BE2C (cell line): ENCODE measurements at regions not wholly inside any gene's neighbourhood (a gene's known extent, or its start where the extent isn't known, plus 50 kb on each side); places are given as distances from the start of the nearest gene placed in this dataset.

Experiments
- DNase-seq: peaks from one replicate; pipeline ENCODE4 v3.0.0-alpha.2; 2020
- H3K27me3 ChIP-seq: fragments of 250-450 bp; sonication (Bioruptor Pico); 2 replicates; pipeline ENCODE4 v1.5.1; 2020; ENCODE audit warnings: mild to moderate bottlenecking
- H3K36me3 ChIP-seq: fragments of 250-450 bp; sonication (Bioruptor Pico); 2 replicates; pipeline ENCODE4 v1.5.1; 2020; ENCODE audit warnings: mild to moderate bottlenecking
- H3K4me1 ChIP-seq: fragments of 250-450 bp; sonication (Bioruptor Pico); 2 replicates; pipeline ENCODE4 v1.5.1; 2020
- H3K4me3 ChIP-seq: 2 replicates; pipeline ENCODE4 v1.5.1; 2011; ENCODE audit warnings: low read depth, low read length
- H3K9me3 ChIP-seq: fragments of 250-450 bp; sonication (Bioruptor Pico); 2 replicates; pipeline ENCODE4 v1.5.1; 2020
- TF ChIP-seq, protein P1 (sequence below): IDR thresholded peaks from 2 replicates; pipeline ENCODE4 v1.5.1; 2012; ENCODE audit warnings: mild to moderate bottlenecking, low read depth, low read length

DNA sequence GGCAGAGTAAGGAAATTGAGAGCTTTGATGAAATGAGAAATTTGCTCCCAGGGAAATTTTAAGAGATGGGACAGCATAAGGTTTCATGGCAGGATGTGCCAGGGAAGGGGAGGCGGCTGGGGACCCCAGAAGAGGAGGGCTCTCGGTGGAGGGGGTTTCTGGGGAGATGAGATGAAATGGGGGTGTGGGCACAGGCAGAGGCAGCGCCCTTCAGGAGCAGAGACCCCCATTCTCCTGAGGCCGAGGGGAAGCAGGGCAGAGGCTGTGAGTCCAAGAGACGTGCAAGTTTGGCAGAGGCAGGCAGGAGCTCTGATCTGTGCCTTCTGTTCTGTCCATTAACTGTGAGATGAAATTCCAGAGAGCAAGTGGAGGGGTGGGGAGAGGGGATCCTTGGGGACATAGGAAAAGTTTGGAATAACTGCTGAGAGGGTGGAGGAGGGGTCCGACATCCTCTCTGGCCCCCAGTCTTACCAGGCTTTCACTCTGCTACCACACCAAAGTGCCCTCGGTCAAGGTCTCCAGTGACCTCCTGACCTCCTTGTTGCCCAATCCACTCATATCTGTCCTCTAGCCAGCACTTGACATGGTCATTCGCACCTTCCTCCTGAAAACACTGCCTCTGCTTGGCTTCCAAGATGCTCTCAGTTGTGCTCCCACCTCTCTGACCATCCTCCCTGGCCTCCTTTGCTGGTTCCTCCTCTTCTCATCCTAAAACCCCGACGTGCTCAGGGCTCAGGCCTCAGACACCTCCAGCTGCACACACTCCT is 108.1 kb upstream of the MVB12B start:
- H3K36me3 ChIP-seq = no peaks in the 10 kb centered on the region
- H3K4me3 ChIP-seq = no peak overlapping the region
- no peaks in the 10 kb centered on the region for H3K4me1 ChIP-seq
- H3K27me3 ChIP-seq = no peaks in the 10 kb centered on the region
- DNase-seq = no peak
- TF ChIP-seq, protein P1, sequence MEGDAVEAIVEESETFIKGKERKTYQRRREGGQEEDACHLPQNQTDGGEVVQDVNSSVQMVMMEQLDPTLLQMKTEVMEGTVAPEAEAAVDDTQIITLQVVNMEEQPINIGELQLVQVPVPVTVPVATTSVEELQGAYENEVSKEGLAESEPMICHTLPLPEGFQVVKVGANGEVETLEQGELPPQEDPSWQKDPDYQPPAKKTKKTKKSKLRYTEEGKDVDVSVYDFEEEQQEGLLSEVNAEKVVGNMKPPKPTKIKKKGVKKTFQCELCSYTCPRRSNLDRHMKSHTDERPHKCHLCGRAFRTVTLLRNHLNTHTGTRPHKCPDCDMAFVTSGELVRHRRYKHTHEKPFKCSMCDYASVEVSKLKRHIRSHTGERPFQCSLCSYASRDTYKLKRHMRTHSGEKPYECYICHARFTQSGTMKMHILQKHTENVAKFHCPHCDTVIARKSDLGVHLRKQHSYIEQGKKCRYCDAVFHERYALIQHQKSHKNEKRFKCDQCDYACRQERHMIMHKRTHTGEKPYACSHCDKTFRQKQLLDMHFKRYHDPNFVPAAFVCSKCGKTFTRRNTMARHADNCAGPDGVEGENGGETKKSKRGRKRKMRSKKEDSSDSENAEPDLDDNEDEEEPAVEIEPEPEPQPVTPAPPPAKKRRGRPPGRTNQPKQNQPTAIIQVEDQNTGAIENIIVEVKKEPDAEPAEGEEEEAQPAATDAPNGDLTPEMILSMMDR = no peak
- H3K9me3 ChIP-seq = no peaks in the 10 kb centered on the region

DNA sequence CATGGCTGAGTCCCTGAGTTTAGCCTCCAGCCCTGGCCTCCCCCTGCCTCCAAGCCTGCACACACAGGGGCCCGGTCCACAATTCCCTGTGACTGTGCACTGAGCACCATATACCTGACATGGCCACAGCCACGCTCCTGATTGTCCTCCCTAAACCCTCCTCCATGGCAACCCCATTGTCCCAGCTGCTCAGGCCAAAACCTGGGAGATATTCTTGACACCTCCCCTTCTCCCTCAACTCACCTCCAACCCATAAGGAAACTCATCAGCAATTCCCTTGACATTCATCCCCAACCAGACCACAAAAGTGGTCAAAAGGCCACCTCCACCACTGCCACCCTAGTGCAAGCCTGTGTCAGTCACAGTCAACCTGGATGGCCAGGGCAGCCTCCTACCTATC is 107.5 kb upstream of the MVB12B start:
- TF ChIP-seq, protein P1 = no peak
- no peak overlapping the region for H3K4me3 ChIP-seq
- no peak for DNase-seq
- no peaks in the 10 kb centered on the region for H3K27me3 ChIP-seq
- no peaks in the 10 kb centered on the region for H3K4me1 ChIP-seq
- no peaks in the 10 kb centered on the region for H3K36me3 ChIP-seq
- no peaks in the 10 kb centered on the region for H3K9me3 ChIP-seq

DNA sequence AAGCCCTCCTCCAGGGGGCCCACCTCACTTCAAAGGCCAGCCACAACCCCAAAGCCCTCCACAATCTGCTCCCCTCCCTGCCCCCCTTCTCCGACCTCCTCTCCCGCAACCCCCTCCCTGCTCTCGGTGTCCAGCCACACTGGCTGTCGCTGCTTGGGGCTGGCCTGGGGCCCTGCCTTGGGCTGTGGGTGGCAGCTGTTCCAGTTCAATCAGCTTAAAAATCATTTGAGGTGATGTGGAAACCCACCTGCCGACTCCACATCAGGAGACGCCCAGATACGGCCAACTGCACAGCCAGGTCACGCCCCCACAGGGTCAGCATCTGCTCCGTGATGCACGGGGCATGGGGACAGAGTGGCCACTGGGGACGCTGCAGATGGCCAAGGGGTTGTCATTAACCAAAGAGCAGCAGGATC is 107.0 kb upstream of the MVB12B start:
- H3K4me3 ChIP-seq = no peak overlapping the region
- H3K4me1 ChIP-seq = no peaks in the 10 kb centered on the region
- no peak for DNase-seq
- no peaks in the 10 kb centered on the region for H3K36me3 ChIP-seq
- no peaks in the 10 kb centered on the region for H3K9me3 ChIP-seq
- no peaks in the 10 kb centered on the region for H3K27me3 ChIP-seq
- TF ChIP-seq, protein P1 = no peak

DNA sequence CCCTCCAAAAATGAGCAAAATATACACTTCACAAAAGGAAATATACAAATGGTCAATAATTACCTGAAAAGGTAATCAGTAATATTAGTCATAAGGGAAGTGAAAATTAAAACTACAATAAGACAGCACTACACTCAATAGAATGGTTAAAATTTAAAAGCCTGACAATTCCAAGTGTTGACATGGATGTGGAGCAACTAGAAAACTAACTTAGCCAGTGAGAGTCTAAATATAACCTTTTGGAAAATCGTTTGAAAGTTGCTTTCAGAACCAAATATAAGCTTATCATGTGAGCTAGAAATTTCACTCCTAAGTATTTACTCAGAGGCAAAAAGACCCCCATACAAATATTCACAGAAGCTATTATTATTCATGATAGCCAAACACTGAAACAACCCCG is 105.1 kb upstream of the MVB12B start:
- no peak for DNase-seq
- Histone ChIP-seq H3K4me3 (no peak overlapping the region), H3K9me3 (no peaks in the 10 kb centered on the region), H3K4me1 (no peaks in the 10 kb centered on the region), H3K36me3 (no peaks in the 10 kb centered on the region), H3K27me3 (no peaks in the 10 kb centered on the region)
- TF ChIP-seq, protein P1 = no peak

DNA sequence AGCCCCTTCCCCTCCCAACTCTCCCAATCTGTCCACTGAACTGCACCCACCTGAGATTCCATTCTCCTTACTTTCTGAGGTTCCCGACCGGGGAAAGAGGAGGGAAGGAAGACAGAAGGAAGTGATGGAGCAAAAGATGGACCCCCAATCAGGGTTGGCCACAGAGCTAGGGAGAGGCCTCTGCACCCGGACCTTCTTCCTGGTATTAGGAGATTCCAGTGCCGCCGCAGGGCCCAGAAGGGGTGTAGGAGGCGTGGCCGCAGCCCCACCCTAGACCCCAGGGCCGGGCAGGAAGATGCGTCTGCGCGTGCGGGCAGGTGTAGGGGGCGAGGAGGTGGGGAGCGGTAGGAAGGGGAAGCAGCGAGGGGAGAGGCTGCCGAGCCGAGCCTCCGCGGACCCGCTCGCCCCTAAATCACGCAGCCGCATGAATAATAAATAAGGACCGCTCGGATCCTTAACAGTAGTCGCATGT is 104.2 kb upstream of the MVB12B start:
- TF ChIP-seq, protein P1 = no peak
- no peaks in the 10 kb centered on the region for H3K9me3 ChIP-seq
- no peaks in the 10 kb centered on the region for H3K4me1 ChIP-seq
- no peak overlapping the region for H3K4me3 ChIP-seq
- no peaks in the 10 kb centered on the region for H3K27me3 ChIP-seq
- DNase-seq = no peak
- H3K36me3 ChIP-seq = no peaks in the 10 kb centered on the region

DNA sequence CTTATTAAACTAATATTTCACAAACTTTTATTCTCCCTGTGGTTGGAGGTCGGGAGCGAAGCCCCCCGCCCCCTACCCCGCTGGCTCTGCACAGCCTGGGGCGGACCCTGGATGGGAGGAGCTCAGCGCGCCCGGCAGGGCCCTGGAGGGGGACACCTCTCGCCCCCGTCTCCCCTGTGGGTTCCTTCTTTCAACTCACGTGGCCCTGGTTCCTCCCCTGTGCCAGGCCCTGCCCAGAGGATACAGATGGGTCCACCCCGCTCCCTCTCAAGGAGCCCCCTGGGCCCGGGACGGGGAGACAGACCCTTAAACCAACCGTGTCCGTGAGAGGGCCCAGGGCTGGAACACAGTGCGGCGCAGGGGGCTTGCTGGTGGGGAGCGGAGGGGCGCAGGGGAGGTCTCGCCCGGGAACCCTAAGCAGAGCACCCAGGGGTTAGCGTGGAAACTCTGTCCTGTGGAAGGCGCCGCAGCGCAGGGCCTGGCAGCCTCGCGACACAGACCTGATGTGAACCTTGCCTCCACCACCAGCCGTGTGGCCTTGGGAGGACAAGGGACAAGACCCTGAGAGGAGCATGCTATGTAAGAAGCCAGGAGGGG is 103.7 kb upstream of the MVB12B start:
- no peaks in the 10 kb centered on the region for H3K9me3 ChIP-seq
- H3K36me3 ChIP-seq = no peaks in the 10 kb centered on the region
- H3K4me1 ChIP-seq = no peaks in the 10 kb centered on the region
- DNase-seq = no peak
- no peak overlapping the region for H3K4me3 ChIP-seq
- no peaks in the 10 kb centered on the region for H3K27me3 ChIP-seq
- TF ChIP-seq, protein P1 = no peak
